Peyer's patch (tissue), 4 donors: ENCODE measurements at regions not wholly inside any gene's neighbourhood (a gene's known extent, or its start where the extent isn't known, plus 50 kb on each side); places are given as distances from the start of the nearest gene placed in this dataset.

Experiments
- DNase-seq, 3 donors: peaks; one replicate each; pipeline ENCODE4 v3.0.0-alpha.2; 2017 to 2019
- H3K27ac ChIP-seq, 4 donors: fragments of 200-600 bp; sonication (generic); one replicate each; pipeline ENCODE4 v1.5.1; 2016 to 2019
- H3K27me3 ChIP-seq, 2 donors: fragments of 200-600 bp; sonication (generic); one replicate each; pipeline ENCODE4 v1.5.1; 2019
- H3K36me3 ChIP-seq, 3 donors: fragments of 200-600 bp; sonication (generic); one replicate each; pipeline ENCODE4 v1.5.1; 2016 to 2019
- H3K4me1 ChIP-seq, 4 donors: fragments of 200-600 bp; sonication (generic); one replicate each; pipeline ENCODE4 v1.5.1; 2016 to 2019
- H3K4me3 ChIP-seq, 4 donors: fragments of 200-600 bp; sonication (generic); 1 replicate in 3 of 4; 2 replicates in 1 of 4; pipeline ENCODE4 v1.5.1; 2016 to 2019; ENCODE audit warnings: mild to moderate bottlenecking in 1 of 4
- H3K9me3 ChIP-seq, 4 donors: fragments of 200-600 bp; sonication (generic); one replicate each; pipeline ENCODE4 v1.5.1; 2016 to 2019; ENCODE audit warnings: mild to moderate bottlenecking in 1 of 4
- POLR2A ChIP-seq, 2 donors: fragments of 450-650 bp; IDR thresholded peaks; one replicate each; pipeline ENCODE4 v1.5.1; 2017; ENCODE audit warnings: antibody characterized with exemption in 2 of 2, mild to moderate bottlenecking in 2 of 2, moderate library complexity in 2 of 2
- TF ChIP-seq, protein P1 (sequence below), 6 experiments: fragments of 450-650 bp in 4 of 6; fragments of 200-600 bp in 2 of 6; sonication (generic) in 1 of 6; IDR thresholded peaks; one replicate each; pipeline ENCODE4 v1.5.1; 2017 to 2019; ENCODE audit warnings: antibody characterized with exemption in 6 of 6, mild to moderate bottlenecking in 3 of 6, moderate library complexity in 1 of 6

GRCh38 chr13:80754441-80754840 lies 413.5 kb upstream of the SPRY2 start:
- DNase-seq = no peak
- Histone ChIP-seq H3K36me3 (no peaks in the 10 kb centered on the region), H3K27me3 (no peaks in the 10 kb centered on the region)

DNA sequence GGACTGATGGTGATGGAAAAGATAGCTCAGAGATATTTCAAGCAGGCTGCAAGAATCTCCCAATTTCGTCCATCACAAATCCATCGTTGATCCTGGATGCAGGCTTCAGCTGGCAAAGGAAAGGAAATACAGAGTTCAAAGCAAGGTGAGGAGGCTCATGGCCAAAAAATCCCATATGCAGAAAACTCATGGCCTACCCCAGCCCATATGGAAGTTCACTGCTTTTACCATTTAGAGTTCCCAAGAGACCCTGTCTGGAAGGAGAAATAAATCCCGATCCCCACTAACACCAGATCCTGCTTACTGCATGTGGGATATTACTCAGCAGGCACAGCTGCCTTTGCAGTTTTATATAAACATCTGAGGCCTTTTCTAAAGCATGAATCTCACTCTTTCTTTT lies 412.9 kb upstream of the SPRY2 start:
- TF ChIP-seq, protein P1, sequence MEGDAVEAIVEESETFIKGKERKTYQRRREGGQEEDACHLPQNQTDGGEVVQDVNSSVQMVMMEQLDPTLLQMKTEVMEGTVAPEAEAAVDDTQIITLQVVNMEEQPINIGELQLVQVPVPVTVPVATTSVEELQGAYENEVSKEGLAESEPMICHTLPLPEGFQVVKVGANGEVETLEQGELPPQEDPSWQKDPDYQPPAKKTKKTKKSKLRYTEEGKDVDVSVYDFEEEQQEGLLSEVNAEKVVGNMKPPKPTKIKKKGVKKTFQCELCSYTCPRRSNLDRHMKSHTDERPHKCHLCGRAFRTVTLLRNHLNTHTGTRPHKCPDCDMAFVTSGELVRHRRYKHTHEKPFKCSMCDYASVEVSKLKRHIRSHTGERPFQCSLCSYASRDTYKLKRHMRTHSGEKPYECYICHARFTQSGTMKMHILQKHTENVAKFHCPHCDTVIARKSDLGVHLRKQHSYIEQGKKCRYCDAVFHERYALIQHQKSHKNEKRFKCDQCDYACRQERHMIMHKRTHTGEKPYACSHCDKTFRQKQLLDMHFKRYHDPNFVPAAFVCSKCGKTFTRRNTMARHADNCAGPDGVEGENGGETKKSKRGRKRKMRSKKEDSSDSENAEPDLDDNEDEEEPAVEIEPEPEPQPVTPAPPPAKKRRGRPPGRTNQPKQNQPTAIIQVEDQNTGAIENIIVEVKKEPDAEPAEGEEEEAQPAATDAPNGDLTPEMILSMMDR (IDR thresholded peaks at IDR 0.05) = no peak
- TF ChIP-seq POLR2A (IDR thresholded peaks at IDR 0.05) = no peak
- no peaks in the 10 kb centered on the region for H3K9me3 ChIP-seq
- no peak for DNase-seq

More at GRCh38 chr13:80754441-80754840, 413.5 kb upstream of the SPRY2 start:
- TF ChIP-seq, protein P1 (IDR thresholded peaks at IDR 0.05) = no peak
- no peak for TF ChIP-seq POLR2A (IDR thresholded peaks at IDR 0.05)
- H3K4me3 ChIP-seq = no peak overlapping the region
- no peak overlapping the region for H3K27ac ChIP-seq
- no peaks in the 10 kb centered on the region for H3K9me3 ChIP-seq
- no peaks in the 10 kb centered on the region for H3K4me1 ChIP-seq

DNA sequence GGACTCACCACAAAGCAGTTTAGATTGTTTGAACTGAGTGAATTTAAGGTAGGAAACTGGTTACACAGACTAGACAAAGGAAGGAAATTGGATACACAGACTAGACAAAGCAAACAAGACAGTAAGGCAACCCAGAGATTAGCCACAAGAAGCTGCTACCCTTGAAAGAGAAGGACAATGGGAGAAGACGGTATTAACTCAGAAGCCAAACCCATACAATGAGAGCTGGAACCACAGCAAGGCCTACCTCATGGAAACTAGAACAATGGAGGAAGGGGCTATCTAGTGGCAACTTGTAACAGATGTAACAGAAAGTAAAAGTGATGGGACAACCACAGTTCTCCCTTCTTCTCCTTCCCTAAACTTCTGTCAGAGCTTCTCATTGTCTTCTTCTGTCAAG lies 410.9 kb upstream of the SPRY2 start:
- DNase-seq = no peak
- H3K27me3 ChIP-seq = no peaks in the 10 kb centered on the region
- TF ChIP-seq POLR2A (IDR thresholded peaks at IDR 0.05) = no peak
- TF ChIP-seq, protein P1 (IDR thresholded peaks at IDR 0.05) = no peak
- H3K4me3 ChIP-seq = no peak overlapping the region
- no peaks in the 10 kb centered on the region for H3K9me3 ChIP-seq
- no peaks in the 10 kb centered on the region for H3K4me1 ChIP-seq
- H3K36me3 ChIP-seq = no peaks in the 10 kb centered on the region
- no peak overlapping the region for H3K27ac ChIP-seq

More for the DNA sequence above, 412.9 kb upstream of the SPRY2 start:
- H3K36me3 ChIP-seq = no peaks in the 10 kb centered on the region
- no peaks in the 10 kb centered on the region for H3K27me3 ChIP-seq
- H3K27ac ChIP-seq = no peak overlapping the region
- H3K4me1 ChIP-seq = no peaks in the 10 kb centered on the region
- no peak overlapping the region for H3K4me3 ChIP-seq

DNA sequence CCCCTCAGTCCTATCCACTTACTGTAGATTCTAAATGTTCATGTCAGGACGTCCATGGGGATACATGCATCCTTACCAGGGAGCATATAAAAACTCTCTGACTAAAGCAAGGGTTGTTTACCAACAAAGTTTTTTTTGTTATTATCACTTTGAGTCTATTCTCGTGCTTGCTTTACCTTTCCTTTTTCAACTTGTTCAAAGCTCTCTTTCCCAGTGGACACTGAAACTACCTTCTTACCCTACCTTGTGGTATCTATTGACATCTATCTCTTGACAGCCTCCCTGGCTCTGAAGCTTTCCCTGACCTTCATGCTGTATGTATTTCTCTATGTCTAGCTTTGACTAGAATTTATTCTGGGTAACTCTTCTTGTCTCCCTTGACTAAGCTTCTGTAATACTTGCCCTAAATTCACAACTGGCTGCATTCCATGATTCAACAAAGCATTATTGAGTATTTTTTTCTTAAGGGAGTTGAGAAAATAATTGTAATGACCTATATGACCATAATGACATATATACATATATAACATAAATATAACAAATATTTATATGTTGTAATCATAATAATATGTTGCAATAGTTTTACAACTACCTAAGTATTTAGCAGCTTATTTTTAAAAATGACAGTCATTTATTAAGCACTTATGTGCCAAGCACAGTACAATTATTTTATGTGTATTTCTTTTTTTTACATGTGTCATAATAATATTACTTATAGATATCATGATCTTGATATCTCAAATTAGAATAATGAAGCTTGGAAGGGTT lies 403.4 kb upstream of the SPRY2 start:
- Histone ChIP-seq H3K9me3 (no peaks in the 10 kb centered on the region), H3K27ac (no peak overlapping the region), H3K4me1 (no peaks in the 10 kb centered on the region), H3K27me3 (no peaks in the 10 kb centered on the region), H3K36me3 (no peaks in the 10 kb centered on the region), H3K4me3 (no peak overlapping the region)
- TF ChIP-seq POLR2A (IDR thresholded peaks at IDR 0.05) = no peak
- TF ChIP-seq, protein P1 (IDR thresholded peaks at IDR 0.05) = no peak
- no peak for DNase-seq

DNA sequence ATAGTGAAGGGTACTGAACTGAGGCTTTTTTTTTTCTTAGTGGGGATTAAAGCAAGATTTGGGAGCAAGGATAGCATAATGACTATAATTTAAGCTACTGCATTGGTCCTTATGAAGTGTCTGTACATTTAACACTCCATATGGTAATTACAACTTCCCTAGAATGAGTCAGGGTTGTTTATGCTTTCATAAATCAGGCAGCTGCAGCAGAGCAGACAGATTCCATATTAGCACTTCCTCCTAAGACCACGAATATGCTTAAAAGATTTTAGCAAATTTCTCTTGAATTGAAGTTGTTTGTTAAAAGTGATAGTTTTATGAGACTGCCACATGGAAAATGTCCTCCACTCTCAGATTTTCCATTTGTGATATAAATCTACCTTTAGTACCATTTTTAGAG lies 401.1 kb upstream of the SPRY2 start:
- DNase-seq = no peak
- no peak overlapping the region for H3K4me3 ChIP-seq
- no peak overlapping the region for H3K27ac ChIP-seq
- TF ChIP-seq, protein P1 (IDR thresholded peaks at IDR 0.05) = no peak
- TF ChIP-seq POLR2A (IDR thresholded peaks at IDR 0.05) = no peak
- no peaks in the 10 kb centered on the region for H3K4me1 ChIP-seq
- no peaks in the 10 kb centered on the region for H3K27me3 ChIP-seq
- H3K36me3 ChIP-seq = no peaks in the 10 kb centered on the region
- H3K9me3 ChIP-seq = no peaks in the 10 kb centered on the region
